GM23338 (cell line): ENCODE measurements at regions not wholly inside any gene's neighbourhood (a gene's known extent, or its start where the extent isn't known, plus 50 kb on each side); places are given as distances from the start of the nearest gene placed in this dataset.

ENCODE experiments used
- CREB1 ChIP-seq: fragments of 250-450 bp; sonication (Bioruptor Pico); IDR thresholded peaks from 2 replicates; pipeline ENCODE4 v1.5.0; 2020; ENCODE audit warnings: low read depth, mild to moderate bottlenecking, moderate library complexity
- CTCF ChIP-seq, 2 experiments: fragments of 200-600 bp in 1 of 2; sonication (generic) in 1 of 2; conservative IDR thresholded peaks; 2 replicates each; pipeline versions ENCODE4 v1.5.1 to v1.6.1; 2016 to 2017; ENCODE audit warnings: antibody characterized with exemption in 2 of 2, low read depth in 2 of 2, mild to moderate bottlenecking in 2 of 2, moderate library complexity in 1 of 2
- EZH2 ChIP-seq: fragments of 200-600 bp; sonication (generic); IDR thresholded peaks from one replicate; pipeline ENCODE4 v1.8.0; 2017; ENCODE audit warnings: antibody characterized with exemption, mild to moderate bottlenecking, low read depth; ENCODE audit not compliant: unreplicated experiment
- EZH2phosphoT487 ChIP-seq: fragments of 200-600 bp; sonication (generic); IDR thresholded peaks from one replicate; pipeline ENCODE4 v1.8.1; 2018; ENCODE audit warnings: antibody characterized with exemption; ENCODE audit not compliant: unreplicated experiment
- JUNB ChIP-seq: IDR thresholded peaks from one replicate; pipeline ENCODE4 v1.6.1; 2016; ENCODE audit warnings: antibody characterized with exemption; ENCODE audit not compliant: unreplicated experiment
- POLR2AphosphoS5 ChIP-seq: IDR thresholded peaks from 2 replicates; pipeline ENCODE4 v1.6.1; 2016; ENCODE audit warnings: antibody characterized with exemption, low read depth
- REST ChIP-seq: IDR thresholded peaks from one replicate; pipeline ENCODE4 v1.6.1; 2018; ENCODE audit warnings: antibody characterized with exemption; ENCODE audit not compliant: unreplicated experiment
- STAT1 ChIP-seq: IDR thresholded peaks from one replicate; pipeline ENCODE4 v1.6.1; 2016; ENCODE audit warnings: antibody characterized with exemption; ENCODE audit not compliant: unreplicated experiment
- ZNF114 ChIP-seq: fragments of 250-450 bp; sonication (Bioruptor Pico); IDR thresholded peaks from 2 replicates; pipeline ENCODE4 v1.5.0; 2020; ENCODE audit warnings: mild to moderate bottlenecking, moderate library complexity
- ZNF331 ChIP-seq: fragments of 250-450 bp; sonication (Bioruptor Pico); IDR thresholded peaks from 2 replicates; pipeline ENCODE4 v1.5.0; 2020; ENCODE audit warnings: low read depth, mild to moderate bottlenecking, moderate library complexity

- no peak for TF ChIP-seq CTCF (conservative IDR thresholded peaks at IDR 0.05; ENCODE audit: low read depth in 2 of 2)
- TF ChIP-seq STAT1, result no peak
- no peak for TF ChIP-seq REST
- TF ChIP-seq EZH2, result no peak
- no peak for TF ChIP-seq POLR2AphosphoS5
- no peak for TF ChIP-seq EZH2phosphoT487
- TF ChIP-seq ZNF114 (CRISPR knock-in tag), result no peak
- TF ChIP-seq ZNF331 (CRISPR knock-in tag), result no peak
- no peak for TF ChIP-seq CREB1 (CRISPR knock-in tag)
- no peak for TF ChIP-seq JUNB
Observed at GRCh38 chr2:81050580-81051095, 746.1 kb upstream of the LRRTM1 start.
